Muscle of arm (tissue), 1 donor: ENCODE measurements at regions not wholly inside any gene's neighbourhood (a gene's known extent, or its start where the extent isn't known, plus 50 kb on each side); places are given as distances from the start of the nearest gene placed in this dataset.
A peak's percentile ranks its signal among the peaks of the same experiment; 100 is the strongest.
"Not testable (repeated sequence)": the region's sequence is repeated elsewhere in the genome, so short reads cannot be mapped to it uniquely, and the experiment has no call there.

ENCODE experiments used
- DNase-seq: peaks from one replicate; pipeline ENCODE4 v3.0.0-alpha.2; 2013

DNA sequence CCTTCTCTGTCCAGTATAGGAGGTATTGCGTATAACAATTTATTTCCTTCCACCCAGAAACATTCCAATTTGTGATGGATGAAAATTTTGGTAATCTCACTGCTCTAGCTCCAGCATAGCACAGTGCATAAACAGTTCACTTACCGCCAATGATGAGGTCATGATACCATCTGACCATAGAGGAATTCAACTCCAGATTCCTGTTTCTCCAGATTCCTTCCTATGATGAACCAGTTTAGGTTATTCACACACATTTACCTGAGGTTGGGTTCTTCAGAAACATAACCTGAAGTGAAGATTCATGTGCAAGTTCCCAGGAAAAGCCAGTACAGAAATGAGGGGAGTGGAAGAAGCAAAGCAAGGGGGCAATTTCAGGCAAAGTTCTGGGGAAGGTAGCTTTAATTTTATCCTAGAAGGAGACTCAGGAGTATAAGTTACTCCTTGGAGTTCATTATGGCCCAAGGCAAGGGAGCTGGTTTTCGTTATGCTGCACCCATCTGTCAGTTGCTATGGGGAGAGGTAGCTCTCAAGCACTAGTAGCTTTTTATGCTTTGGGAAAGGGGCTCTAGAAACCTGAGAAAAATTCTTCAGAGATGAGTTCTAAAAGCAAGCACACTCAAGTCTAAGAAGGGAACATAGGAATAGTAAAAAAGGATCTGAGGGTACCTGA lies 121.6 kb downstream of the CASP12 start:
- DNase-seq = no peak

DNA sequence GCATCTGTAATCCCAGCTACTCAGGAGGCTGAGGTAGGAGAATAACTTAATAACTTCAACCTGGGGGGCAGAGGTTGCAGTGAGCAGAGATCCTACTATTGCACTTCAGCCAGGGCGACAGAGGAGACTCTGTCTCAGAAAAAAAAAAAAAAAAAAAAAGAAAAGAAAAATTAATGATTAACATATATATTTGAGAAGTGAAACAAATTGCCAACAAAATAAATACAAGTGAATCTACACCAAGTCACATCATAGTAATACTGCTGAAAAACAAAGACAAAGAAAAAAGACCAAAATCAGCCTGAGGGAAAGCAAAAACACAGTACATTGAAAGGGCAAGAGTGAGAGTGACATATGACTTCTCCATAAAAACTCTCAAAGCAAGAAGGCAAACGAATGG lies 123.7 kb downstream of the CASP12 start:
- DNase-seq = no peak

DNA sequence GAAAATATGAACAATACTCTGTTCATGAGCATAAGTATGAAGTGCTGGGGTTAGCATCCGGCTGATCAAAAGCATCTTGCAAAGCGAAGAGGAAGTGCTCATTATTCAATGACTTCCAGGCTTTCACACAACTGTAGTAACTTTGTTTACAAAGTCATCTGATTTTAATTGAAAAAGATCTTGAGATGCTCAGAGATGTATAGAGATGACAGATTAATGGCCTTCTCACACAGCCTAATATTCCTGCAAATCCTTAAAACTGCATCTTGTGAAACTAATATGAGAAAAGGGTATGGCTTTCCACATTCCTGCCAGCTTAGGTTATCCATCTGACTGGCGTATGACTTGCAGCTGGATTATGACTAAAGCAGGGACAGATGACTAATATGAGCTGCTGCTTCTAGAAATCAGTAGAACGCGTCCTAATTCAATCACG lies 125.4 kb downstream of the CASP12 start:
- DNase-seq = peak; percentile 35

DNA sequence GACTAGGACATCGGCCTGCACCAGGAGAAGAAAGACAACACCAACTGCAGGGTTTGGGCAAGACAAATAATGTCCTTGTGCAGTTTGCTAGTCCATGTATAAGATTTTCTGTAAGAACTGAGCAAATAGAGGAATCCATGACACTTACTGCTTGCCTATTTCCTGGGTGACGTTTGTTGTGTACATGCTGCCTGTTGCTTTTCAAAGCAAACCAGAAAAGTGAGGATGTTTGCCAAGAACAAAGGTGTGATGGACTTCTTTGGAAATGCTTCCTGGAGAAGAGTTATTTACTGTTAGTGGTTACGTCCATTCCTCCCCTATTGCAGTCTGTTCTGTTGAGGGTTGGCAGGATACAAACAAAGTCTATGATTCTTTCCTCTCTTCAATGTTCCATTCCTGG lies 126.5 kb downstream of the CASP12 start:
- DNase-seq = no peak

DNA sequence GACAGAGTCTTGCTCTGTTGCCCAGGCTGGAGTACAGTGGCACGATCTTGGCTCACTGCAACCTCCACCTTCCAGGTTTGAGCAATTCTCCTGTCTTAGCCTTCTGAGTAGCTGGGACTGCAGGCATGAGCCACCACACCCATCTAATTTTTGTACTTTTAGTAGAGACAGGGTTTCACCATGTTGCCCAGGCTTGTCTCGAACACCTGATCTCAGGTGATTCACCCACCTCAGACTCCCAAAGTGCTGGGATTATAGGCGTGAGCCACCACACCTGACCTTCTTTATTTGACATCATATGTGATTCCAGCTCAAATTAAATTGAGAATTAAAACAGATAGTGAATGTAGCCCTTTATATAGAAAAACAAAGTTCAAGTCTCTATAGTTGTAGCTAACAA lies 127.2 kb downstream of the CASP12 start:
- not testable (repeated sequence) for DNase-seq

DNA sequence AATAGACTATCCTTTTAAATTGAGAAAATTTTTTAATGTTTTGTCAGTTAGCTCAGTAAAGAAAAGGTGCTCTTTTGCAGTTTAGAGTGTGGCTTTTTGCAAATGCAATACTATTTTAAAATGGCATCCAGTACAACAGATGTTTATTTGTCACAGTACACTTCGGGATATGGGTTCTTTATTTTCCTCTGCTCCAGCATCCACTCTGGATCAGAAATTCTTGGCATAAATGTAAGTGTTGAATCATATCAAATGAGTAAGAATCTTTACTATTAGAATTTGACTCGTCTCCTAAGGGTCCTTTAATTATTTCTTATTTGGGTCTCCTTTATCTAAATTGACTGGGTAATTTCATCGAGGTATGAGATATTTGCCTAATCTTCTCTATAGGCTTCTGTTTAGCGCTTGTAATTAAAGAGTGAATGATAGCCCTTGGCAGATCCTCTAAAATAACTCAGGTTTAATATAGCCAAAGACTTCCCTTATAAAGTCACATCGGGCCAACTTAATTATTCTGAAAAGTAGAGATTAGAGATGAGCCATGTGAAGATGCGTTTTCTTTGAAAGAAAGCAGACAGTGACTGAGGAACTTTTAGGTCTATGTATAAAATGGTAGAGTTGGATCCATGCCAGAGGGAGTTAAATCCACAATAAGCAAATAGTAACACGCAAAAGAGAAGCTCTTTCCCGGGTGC lies 132.7 kb downstream of the CASP12 start:
- DNase-seq = no peak

DNA sequence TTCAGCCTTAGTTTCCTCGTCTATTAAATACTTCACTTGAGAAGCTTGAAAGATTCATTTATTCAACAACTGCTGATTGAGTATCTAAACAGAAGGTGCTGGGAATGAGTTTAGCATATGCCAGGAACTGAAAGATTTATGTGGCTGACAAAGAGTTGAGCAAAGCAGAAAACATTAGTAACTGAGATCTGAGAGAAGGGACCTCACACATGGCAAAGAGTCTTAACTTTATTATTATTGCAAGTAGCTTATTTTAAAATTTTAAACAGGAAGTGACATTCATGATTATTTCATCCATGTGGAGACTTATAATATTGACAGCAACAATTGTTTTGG lies 133.6 kb downstream of the CASP12 start:
- no peak for DNase-seq

DNA sequence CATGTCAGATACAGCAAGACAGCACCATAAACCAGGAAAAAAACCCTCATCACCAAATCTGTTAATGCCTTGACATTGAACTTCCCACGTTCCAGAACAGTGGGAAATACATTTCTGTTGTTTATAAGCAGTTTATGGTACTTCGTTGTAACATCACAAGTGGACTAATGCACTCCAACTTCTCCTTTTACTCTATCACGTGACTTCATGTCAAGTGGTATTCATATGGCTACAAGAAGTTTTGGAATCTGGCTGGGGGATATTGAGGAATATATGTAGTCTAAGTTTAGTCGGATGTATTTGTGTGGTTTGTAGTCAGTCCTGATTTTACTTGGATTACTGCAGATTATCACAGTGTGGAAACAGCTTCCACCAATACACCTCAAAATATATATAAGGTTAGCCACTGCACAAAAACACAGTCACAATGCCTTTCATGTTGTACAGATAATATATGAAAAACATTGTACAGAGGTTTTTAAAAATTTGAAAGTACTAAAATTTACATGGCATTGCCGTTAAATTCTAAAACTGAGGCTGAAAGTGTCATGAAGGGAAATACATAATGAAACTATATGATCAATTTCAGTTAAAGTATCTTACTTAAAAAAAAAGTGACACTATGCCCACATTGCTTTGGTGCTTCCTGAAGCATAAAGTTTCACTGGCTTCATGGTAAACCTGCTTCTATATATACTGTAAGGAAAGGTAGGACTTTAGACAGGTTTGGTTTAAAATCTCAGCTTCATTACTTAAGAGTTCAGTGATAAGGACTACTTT lies 134.1 kb downstream of the CASP12 start:
- DNase-seq = no peak

DNA sequence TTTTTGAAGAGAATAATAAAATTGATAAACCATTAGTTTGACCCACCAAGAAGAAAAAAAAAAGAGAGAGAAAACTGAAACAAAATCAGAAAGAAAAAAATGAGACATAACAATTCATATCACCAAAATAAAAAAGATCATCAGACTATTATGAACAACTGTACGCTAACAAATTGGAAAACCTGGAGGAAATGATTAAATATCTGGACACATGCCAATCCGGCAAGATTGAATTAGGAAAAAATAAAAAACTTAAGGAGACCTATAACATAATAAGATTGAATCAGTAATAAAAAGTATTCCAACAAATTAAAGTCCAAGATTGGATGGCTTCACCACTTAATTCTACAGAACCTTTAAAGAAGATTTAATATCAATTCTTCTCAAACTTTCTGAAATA lies 136.7 kb downstream of the CASP12 start:
- no peak for DNase-seq

DNA sequence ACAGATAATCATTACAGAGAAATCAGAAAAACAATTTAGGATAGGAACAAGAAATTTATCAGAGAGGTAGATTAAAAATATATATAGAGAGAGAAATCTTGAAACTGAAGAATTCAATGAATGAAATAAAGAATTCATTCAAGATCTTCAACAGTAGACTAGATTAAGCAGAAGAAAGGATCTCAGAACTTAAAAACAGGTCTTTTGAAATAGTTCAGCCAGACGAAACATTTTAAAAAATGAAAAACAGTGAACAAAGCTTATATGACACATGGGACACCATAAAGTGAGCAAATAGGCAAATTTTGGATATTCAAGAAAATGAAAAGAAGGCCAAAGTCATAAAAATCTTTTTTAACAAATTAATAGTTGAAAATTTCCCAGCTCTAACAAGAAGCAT lies 138.8 kb downstream of the CASP12 start:
- no peak for DNase-seq

DNA sequence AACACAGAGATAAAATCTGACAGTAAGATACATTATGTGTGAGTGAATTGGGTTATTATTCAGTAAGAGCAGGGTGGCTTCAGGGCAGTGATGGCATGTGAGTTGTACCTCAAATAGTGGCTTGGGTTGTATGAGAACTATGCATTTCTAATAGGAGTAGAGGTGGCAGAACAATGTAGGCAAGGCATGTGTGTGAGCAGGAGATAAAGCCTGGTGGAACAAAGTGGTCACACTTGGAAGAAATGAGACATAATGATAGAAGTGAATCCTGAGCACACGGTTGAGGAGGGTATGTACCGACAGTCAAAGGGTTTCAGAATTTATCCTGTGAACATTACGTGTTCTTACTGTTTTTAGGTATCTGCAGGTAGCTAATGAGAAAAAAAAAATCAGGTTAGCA lies 159.3 kb downstream of the CASP12 start:
- no peak for DNase-seq

DNA sequence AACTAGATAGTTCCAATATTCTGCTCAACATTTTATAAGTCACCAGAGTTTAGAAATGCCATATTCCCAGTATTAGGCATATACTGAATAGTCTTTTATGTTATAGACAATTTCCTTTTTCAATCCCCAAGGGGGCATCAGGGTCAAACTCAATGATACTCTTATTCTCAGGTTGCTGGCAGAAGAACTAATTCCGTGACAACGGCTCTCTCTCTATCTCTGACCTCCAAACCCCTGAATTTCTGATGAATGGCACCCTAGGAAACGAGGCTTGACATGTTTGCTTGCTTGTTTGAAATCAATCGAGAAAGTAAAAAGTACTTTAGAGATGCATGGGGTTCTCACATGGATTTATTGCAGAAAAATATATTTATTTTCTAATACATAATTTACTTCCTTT lies 160.1 kb downstream of the CASP12 start:
- no peak for DNase-seq

DNA sequence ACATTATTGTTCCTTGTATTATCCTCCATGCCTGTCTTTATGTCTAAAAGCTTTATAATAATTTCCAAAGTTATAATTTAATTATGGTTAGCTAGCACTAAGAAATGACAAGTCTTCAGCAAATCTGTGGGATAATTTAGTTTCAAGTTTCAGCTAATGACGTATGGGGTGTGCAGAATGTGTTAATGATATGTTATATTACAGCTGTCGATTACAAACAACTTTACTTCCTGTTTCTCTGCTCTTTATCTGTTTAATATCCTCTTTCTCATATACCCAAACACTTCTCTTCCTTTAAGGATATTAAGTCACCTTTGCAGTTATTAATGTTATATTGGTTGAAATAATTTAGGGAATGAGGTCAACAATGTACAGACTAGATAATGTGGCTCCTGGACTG lies 161.8 kb downstream of the CASP12 start:
- DNase-seq = no peak

DNA sequence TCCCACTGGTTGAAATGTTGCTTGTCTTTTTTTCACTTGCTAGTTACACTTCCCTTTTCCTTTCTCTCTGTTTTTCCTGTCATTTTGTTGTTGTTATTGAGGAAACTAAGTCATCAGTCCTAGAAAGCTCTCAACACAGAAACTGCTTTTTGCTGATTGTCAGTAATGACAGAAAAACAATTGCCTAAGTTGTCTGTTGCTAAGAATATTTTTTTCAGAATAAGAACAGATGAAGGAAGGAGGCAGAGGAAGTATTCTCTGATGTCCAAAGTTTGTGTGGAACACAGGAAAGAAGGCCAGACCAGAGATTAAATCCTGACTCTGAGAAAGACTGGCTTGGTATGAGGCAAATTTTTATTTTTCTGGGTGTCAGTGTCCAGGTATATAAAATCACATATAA lies 163.3 kb downstream of the CASP12 start:
- no peak for DNase-seq

DNA sequence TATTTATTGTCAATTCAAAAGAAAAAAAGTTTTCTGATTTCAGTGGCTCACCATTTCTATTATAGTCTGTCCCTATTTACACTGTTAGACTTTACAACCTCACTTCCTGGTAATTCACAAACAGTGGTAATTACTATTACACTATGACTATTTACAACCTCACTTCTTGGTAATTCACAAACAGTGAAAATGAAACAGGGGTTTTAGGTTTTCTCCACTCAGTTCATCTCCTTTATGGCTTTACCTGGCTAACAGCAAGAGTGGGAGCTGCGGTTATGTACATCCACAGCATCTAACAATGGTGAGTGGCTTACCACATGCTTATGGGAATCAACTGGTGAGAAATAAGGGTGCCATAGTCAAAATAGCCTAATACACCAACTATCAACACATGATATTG lies 166.4 kb downstream of the CASP12 start:
- DNase-seq = no peak

DNA sequence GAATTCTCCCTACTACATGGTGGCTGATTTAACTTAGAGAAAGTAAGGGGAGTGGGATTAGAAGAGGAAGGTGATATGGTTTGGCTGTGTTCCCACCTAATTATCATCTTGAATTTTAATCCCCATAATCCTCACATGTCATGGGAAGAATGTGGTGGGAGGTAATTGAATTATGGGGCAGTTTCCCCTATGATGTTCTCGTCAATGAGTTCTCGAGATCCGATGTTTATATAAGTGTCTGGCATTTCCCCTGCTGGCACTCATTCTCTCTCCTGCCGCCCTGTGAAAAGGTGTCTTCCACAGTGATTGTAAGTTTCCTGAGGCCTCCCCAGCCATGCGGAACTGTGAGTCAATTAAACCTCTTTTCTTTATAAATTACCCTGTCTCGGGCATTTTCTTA lies 169.3 kb downstream of the CASP12 start:
- DNase-seq = no peak

DNA sequence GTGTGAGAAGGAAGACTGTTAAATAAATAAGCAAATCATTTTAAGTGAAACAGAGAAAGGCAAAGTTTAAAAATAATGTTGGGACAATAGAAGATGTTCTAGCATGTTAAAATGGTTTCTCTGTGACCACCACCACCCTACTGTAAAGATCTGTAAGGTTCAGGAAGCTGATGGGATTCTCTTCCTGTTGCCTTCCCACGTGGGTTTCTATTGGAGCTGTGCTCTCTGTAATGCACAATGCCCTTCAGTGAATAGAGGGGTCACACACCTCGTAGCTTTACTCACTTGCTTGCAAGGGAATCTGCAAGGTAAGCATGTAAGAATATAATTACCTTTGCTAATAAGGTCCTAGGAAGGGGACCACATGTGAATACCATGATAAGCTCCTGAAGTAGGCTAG lies 170.5 kb downstream of the CASP12 start:
- no peak for DNase-seq

DNA sequence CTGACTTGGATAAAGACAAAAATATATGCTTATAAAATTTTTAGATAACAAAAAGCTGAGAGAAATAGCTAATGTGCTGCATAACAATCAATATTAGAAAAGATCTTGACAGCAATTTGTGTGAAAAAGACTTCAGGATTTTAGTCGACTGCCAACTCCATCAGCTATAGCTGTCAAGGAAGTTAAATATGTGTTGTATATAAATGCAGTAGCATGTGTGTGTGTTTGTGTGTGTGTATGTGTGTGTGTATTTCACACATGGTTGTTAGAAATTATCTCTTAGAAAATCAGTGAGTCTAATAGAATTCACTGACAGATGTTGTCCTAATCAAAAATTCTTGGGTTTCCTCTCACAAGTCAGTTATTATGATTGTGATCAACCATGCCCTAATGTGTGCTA lies 171.2 kb downstream of the CASP12 start:
- no peak for DNase-seq

DNA sequence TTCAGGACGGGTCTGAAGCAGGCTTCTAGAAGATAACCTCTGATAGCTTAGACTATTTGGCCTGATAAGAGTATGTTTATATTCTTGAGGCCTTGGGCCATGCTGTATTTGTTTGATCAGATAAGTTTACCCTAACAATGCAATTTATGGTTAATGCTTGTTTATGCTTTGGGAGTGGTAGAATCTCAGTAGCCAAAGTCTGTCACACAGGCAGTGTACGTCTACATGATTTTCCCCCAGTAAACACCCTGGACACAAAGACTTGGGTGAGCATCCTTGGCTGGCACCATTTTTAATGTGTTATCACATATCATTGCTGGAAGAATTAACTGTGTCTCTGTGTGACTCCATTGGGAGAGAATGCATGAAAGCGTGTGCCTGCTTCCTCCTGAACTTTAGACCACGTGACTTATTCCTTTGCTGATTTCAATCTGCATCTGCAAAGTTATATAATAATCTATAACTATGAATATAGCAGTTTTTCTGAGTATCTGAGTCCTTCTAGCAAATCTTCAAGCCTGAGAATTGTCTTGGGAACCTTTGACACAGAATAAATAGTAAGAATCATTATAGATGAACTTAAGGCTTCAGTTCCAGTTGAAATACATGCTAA lies 172.4 kb downstream of the CASP12 start:
- DNase-seq = no peak

DNA sequence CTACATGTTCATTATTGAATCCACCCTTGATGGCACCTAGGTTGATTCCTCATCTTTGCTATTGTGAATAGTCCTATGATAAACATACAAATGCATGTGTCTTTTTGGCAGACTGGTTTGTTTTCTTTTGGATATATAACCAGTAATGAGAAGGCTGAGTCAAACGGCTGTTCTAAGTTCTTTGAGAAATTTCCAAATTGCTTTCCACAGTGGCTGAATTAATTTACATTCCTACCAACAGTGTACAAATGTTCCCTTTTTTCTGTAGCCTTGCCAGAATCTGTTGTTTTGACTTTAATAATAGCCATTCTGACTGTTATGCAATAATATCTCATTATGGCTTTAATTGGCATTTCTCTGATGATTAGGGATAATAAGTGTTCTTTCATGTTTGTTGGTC lies 184.9 kb downstream of the CASP12 start:
- DNase-seq = no peak

DNA sequence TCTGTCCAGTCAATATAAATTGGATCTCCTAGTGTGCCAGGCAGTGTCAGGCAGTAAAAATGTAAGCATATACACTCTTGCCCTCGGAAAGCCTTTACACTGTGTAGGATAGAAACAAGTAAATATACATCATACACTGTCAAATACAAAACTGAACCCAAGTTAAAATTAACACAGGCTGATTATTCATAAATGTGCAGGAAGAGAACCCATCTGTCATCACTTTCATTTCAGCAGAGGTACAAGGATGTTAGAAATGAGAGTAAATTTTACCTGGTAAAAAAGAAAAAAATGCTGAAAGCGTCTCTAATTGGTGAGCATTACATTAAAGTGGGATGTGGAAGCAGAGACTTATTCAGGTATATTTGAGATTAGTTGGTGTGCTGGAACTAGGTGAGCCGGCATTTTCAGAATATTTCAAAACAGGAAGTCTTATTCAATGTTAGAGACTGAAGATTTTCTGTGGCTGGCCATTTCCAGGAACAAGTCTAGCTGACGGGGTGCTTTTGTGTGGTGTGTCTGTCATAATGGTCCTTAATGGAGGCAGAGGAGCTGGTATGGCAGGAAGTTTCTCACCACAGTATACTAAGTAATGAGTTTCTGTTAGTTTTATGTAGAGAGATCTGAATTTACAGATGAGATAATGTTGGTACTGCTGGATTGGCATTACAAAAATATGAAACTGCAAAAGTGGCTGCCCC lies 192.6 kb downstream of the CASP12 start:
- no peak for DNase-seq

DNA sequence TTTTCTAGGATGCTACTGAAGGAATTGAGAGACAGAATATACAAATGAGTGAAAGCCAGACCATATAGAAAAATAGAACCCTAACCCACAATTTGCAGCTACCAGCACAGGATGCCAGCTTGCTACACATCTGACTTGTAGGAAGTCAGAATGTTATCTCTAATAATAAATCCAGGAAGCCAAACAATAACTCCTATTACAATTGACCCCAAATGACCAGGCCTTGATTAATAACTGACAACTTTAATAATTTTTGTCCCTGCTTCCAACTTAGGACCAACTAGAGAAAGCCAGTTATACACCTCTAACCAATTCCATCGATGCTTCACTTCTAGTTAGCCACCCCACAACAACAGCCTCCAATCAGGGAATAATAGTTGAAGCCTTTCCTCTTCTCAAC lies 193.4 kb downstream of the CASP12 start:
- DNase-seq = no peak
